HG02970 (cell line): ENCODE measurements at regions not wholly inside any gene's neighbourhood (a gene's known extent, or its start where the extent isn't known, plus 50 kb on each side); places are given as distances from the start of the nearest gene placed in this dataset.

Experiments
- ATAC-seq: cut with Tn5 transposase; IDR thresholded peaks from one replicate; pipeline ENCODE4 v1.9.1; 2021; ENCODE audit warnings: mild to moderate bottlenecking, moderate library complexity, moderate number of reproducible peaks; ENCODE audit not compliant: unreplicated experiment, low FRiP score

- no peak for ATAC-seq
Observed at GRCh38 chr6:23325065-23325464, 755.7 kb downstream of the HDGFL1 start.

GRCh38 chr6:23327621-23328020 is 758.3 kb downstream of the HDGFL1 start:
- ATAC-seq: no peak

- ATAC-seq: no peak
Observed at GRCh38 chr6:23329086-23329485, 759.7 kb downstream of the HDGFL1 start.

- no peak for ATAC-seq
Observed at GRCh38 chr6:23330632-23331031, 761.3 kb downstream of the HDGFL1 start.

- no peak for ATAC-seq
Observed at GRCh38 chr6:23334360-23334759, 765.0 kb downstream of the HDGFL1 start.

GRCh38 chr6:23335894-23336293 is 766.5 kb downstream of the HDGFL1 start:
- no peak for ATAC-seq

GRCh38 chr6:23339268-23339667 is 769.9 kb downstream of the HDGFL1 start:
- ATAC-seq: no peak

GRCh38 chr6:23340271-23340670 is 770.9 kb downstream of the HDGFL1 start:
- no peak for ATAC-seq

- no peak for ATAC-seq
Observed at GRCh38 chr6:23343610-23344306, 774.4 kb downstream of the HDGFL1 start.

GRCh38 chr6:23348185-23348584 is 777.8 kb upstream of the NRSN1 start:
- no peak for ATAC-seq

- no peak for ATAC-seq
Observed at GRCh38 chr6:23349521-23350147, 776.4 kb upstream of the NRSN1 start.

- no peak for ATAC-seq
Observed at GRCh38 chr6:23350752-23351453, 775.1 kb upstream of the NRSN1 start.

- ATAC-seq: no peak
Observed at GRCh38 chr6:23354004-23354403, 772.0 kb upstream of the NRSN1 start.

- ATAC-seq: no peak
Observed at GRCh38 chr6:23357185-23357766, 768.7 kb upstream of the NRSN1 start.

- ATAC-seq: no peak
Observed at GRCh38 chr6:23365732-23366131, 760.3 kb upstream of the NRSN1 start.

- no peak for ATAC-seq
Observed at GRCh38 chr6:23367311-23367710, 758.7 kb upstream of the NRSN1 start.

GRCh38 chr6:23368557-23368956 is 757.5 kb upstream of the NRSN1 start:
- ATAC-seq: no peak

- ATAC-seq: no peak
Observed at GRCh38 chr6:23370051-23370450, 756.0 kb upstream of the NRSN1 start.

- no peak for ATAC-seq
Observed at GRCh38 chr6:23371132-23371915, 754.7 kb upstream of the NRSN1 start.

GRCh38 chr6:23377830-23378229 is 748.2 kb upstream of the NRSN1 start:
- no peak for ATAC-seq

GRCh38 chr6:23380465-23380864 is 745.5 kb upstream of the NRSN1 start:
- ATAC-seq: no peak
